ENCODE measurements at regions not wholly inside any gene's neighbourhood (a gene's known extent, or its start where the extent isn't known, plus 50 kb on each side); places are given as distances from the start of the nearest gene placed in this dataset.

DNA sequence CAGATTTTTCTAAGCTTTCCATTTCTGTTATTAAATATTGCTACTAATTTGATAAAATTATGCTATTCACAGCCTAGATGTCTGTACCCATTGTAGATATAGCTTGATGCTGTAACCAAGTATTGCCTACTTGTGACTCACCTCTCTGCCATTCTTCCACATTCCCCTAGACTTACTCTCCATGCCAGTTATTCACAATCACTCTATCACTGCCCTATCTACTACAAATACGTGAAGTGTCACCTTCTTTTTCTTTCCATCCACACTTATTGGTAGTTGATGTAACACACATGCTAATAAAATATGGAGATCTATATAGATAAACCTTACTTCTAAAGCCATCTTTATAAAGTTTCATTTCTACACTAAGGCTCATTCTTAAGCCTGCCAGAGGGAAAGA lies 179.4 kb upstream of the PACRGL start:
- TF ChIP-seq, protein P1, sequence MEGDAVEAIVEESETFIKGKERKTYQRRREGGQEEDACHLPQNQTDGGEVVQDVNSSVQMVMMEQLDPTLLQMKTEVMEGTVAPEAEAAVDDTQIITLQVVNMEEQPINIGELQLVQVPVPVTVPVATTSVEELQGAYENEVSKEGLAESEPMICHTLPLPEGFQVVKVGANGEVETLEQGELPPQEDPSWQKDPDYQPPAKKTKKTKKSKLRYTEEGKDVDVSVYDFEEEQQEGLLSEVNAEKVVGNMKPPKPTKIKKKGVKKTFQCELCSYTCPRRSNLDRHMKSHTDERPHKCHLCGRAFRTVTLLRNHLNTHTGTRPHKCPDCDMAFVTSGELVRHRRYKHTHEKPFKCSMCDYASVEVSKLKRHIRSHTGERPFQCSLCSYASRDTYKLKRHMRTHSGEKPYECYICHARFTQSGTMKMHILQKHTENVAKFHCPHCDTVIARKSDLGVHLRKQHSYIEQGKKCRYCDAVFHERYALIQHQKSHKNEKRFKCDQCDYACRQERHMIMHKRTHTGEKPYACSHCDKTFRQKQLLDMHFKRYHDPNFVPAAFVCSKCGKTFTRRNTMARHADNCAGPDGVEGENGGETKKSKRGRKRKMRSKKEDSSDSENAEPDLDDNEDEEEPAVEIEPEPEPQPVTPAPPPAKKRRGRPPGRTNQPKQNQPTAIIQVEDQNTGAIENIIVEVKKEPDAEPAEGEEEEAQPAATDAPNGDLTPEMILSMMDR (IDR thresholded peaks at IDR 0.05), result no peak
- TF ChIP-seq POLR2A (IDR thresholded peaks at IDR 0.05), result no peak
